Epithelial cell of esophagus (primary cell): ENCODE measurements at regions not wholly inside any gene's neighbourhood (a gene's known extent, or its start where the extent isn't known, plus 50 kb on each side); places are given as distances from the start of the nearest gene placed in this dataset.

Source experiments
- DNase-seq: peaks from one replicate; pipeline ENCODE4 v3.0.0; 2010; ENCODE audit warnings: low read depth
- H3K4me3 ChIP-seq: 2 replicates; pipeline ENCODE4 v1.5.1; 2011; ENCODE audit warnings: mild to moderate bottlenecking, low read length, control low read depth
- CTCF ChIP-seq: IDR thresholded peaks from 2 replicates; pipeline ENCODE4 v1.5.1; 2011; ENCODE audit warnings: low read depth, mild to moderate bottlenecking, low read length, control low read depth, inconsistent platforms; ENCODE audit not compliant: insufficient read depth; ENCODE audit errors: missing control alignments

- no peak for DNase-seq
- no peak for TF ChIP-seq CTCF
- H3K4me3 ChIP-seq: no peak overlapping the region
Measured at GRCh38 chrX:9233141-9233540, 199.2 kb upstream of the FAM9B start.

- H3K4me3 ChIP-seq: no peak overlapping the region
- TF ChIP-seq CTCF: no peak
- DNase-seq: no peak
Measured at GRCh38 chrX:9234315-9234714, 200.4 kb upstream of the FAM9B start.

GRCh38 chrX:9235722-9236121, 201.8 kb upstream of the FAM9B start:
- no peak for TF ChIP-seq CTCF
- no peak overlapping the region for H3K4me3 ChIP-seq
- DNase-seq: no peak

GRCh38 chrX:9240956-9241355, 207.0 kb upstream of the FAM9B start:
- DNase-seq: no peak

GRCh38 chrX:9241427-9241826, 207.5 kb upstream of the FAM9B start:
- no peak for DNase-seq
- no peak for TF ChIP-seq CTCF
- no peak overlapping the region for H3K4me3 ChIP-seq

More at GRCh38 chrX:9240956-9241355, 207.0 kb upstream of the FAM9B start:
- no peak for TF ChIP-seq CTCF
- H3K4me3 ChIP-seq: no peak overlapping the region

GRCh38 chrX:9249051-9249846, 215.3 kb upstream of the FAM9B start:
- H3K4me3 ChIP-seq: no peak overlapping the region
- DNase-seq: no peak
- no peak for TF ChIP-seq CTCF

- no peak for DNase-seq
Measured at GRCh38 chrX:9252182-9252581, 212.7 kb upstream of the TBL1X start.

More at GRCh38 chrX:9252182-9252581, 212.7 kb upstream of the TBL1X start:
- H3K4me3 ChIP-seq: no peak overlapping the region
- no peak for TF ChIP-seq CTCF
